Stomach (tissue), 8 donors: ENCODE measurements at regions not wholly inside any gene's neighbourhood (a gene's known extent, or its start where the extent isn't known, plus 50 kb on each side); places are given as distances from the start of the nearest gene placed in this dataset.

ENCODE experiments used
- DNase-seq, 2 donors: peaks; one replicate each; pipeline versions ENCODE4 v3.0.0 to v3.0.0-alpha.2; 2013 to 2019
- H3K27ac ChIP-seq, 5 donors: fragments of 200-600 bp in 4 of 5; sonication (generic) in 4 of 5; one replicate each; pipeline ENCODE4 v1.5.1; 2013 to 2019; ENCODE audit warnings: mild to moderate bottlenecking in 1 of 5, moderate library complexity in 1 of 5
- H3K27me3 ChIP-seq, 3 donors: fragments of 200-600 bp; sonication (generic); one replicate each; pipeline ENCODE4 v1.5.1; 2017 to 2019; ENCODE audit warnings: mixed run types in 1 of 3
- H3K36me3 ChIP-seq, 4 donors: fragments of 200-600 bp; sonication (generic); 1 replicate in 3 of 4; 2 replicates in 1 of 4; pipeline ENCODE4 v1.5.1; 2016 to 2019
- H3K4me1 ChIP-seq, 4 donors: fragments of 200-600 bp; sonication (generic); one replicate each; pipeline ENCODE4 v1.5.1; 2016 to 2019
- H3K4me3 ChIP-seq, 4 donors: fragments of 200-600 bp; sonication (generic) in 3 of 4; one replicate each; pipeline ENCODE4 v1.5.1; 2016 to 2019; ENCODE audit warnings: mild to moderate bottlenecking in 1 of 4
- H3K9me3 ChIP-seq, 4 donors: fragments of 200-600 bp; sonication (generic); one replicate each; pipeline ENCODE4 v1.5.1; 2016 to 2019
- CTCF ChIP-seq, 7 experiments: fragments of 450-650 bp in 4 of 7; fragments of 200-600 bp in 3 of 7; sonication (generic) in 3 of 7; IDR thresholded peaks; one replicate each; pipeline ENCODE4 v1.5.1; 2016 to 2019; ENCODE audit warnings: antibody characterized with exemption in 7 of 7, control low read depth in 2 of 7, mild to moderate bottlenecking in 1 of 7
- EP300 ChIP-seq: sonication (generic); formaldehyde crosslinking; IDR thresholded peaks from one replicate; pipeline ENCODE4 v1.6.1; 2017; ENCODE audit warnings: antibody characterized with exemption
- POLR2A ChIP-seq, 4 donors: fragments of 450-650 bp; IDR thresholded peaks; one replicate each; pipeline ENCODE4 v1.6.1; 2016; ENCODE audit warnings: antibody characterized with exemption in 4 of 4, control low read depth in 2 of 4, mild to moderate bottlenecking in 1 of 4, moderate library complexity in 1 of 4
- POLR2AphosphoS5 ChIP-seq, 3 donors: sonication (generic); formaldehyde crosslinking; IDR thresholded peaks; one replicate each; pipeline ENCODE4 v1.6.1; 2016; ENCODE audit warnings: antibody characterized with exemption in 3 of 3
- WGBS, 5 donors: extraction: QIAGEN DNeasy Blood & Tissue Kit in 3 of 5; methylation state at CpG; one replicate each; pipeline versions ENCODE4 v1.1.5 to v1.1.7; 2013 to 2018; 5-methylcytosine and 5-hydroxymethylcytosine counted together
- intact Hi-C: fragments of 100-400 bp; cut with DNase I; formaldehyde crosslinking; loops from one replicate; pipeline ENCODE4 v1.15.1; 2023; ENCODE audit warnings: low total_unique reads
- donor health status: healthy with polysubstance abuse.
- donor health status: Bipolar disorder and iron deficiency.
- donor health status: healthy.

GRCh38 chr6:22029171-22029570 lies 267.7 kb downstream of the PRL start:
- Histone ChIP-seq H3K36me3 (no peaks in the 10 kb centered on the region), H3K9me3 (no peaks in the 10 kb centered on the region), H3K27ac (peak overlapping the region in 2 of 5 donors; percentile 37 to 39), H3K4me3 (no peak overlapping the region), H3K4me1 (peaks cover 0 to 34% (median 11%) of the 10 kb centered on the region in 4 donors), H3K27me3 (no peaks in the 10 kb centered on the region)
- TF ChIP-seq CTCF (IDR thresholded peaks at IDR 0.05) (no peak), EP300 (no peak), POLR2AphosphoS5 (IDR thresholded peaks at IDR 0.05) (no peak), POLR2A (IDR thresholded peaks at IDR 0.05) (no peak)
- WGBS, 5 donors = 23 to 46% (median 40%) methylated on average over 2 of the region's 2 CpGs
- peak in 1 of 2 donors; percentile 29 for DNase-seq
- intact Hi-C loops = no loop called here

- no peak for DNase-seq
- 85 to 94% (median 89%) methylated on average over 6 of the region's 6 CpGs for WGBS, 5 donors
- H3K4me3 ChIP-seq = no peak overlapping the region
- no peaks in the 10 kb centered on the region for H3K27me3 ChIP-seq
- H3K36me3 ChIP-seq = no peaks in the 10 kb centered on the region
- intact Hi-C loops = no loop called here
- H3K9me3 ChIP-seq = no peaks in the 10 kb centered on the region
- no peak overlapping the region for H3K27ac ChIP-seq
- no peak for TF ChIP-seq CTCF (IDR thresholded peaks at IDR 0.05)
- TF ChIP-seq POLR2AphosphoS5 (IDR thresholded peaks at IDR 0.05) = no peak
- TF ChIP-seq POLR2A (IDR thresholded peaks at IDR 0.05) = no peak
- no peak for TF ChIP-seq EP300
- H3K4me1 ChIP-seq = peaks cover 0 to 29% (median 7%) of the 10 kb centered on the region in 4 donors
These were observed 265.9 kb downstream of the PRL start for GRCh38 chr6:22030730-22031619.

GRCh38 chr6:22035690-22036089 lies 261.1 kb downstream of the PRL start:
- no peak for DNase-seq
- Histone ChIP-seq H3K4me1 (no peaks in the 10 kb centered on the region), H3K27me3 (no peaks in the 10 kb centered on the region), H3K9me3 (peaks cover 0 to 9% (median 0%) of the 10 kb centered on the region in 4 donors), H3K27ac (no peak overlapping the region), H3K36me3 (no peaks in the 10 kb centered on the region), H3K4me3 (no peak overlapping the region)
- no peak for TF ChIP-seq POLR2AphosphoS5 (IDR thresholded peaks at IDR 0.05)
- TF ChIP-seq EP300 = no peak
- no peak for TF ChIP-seq POLR2A (IDR thresholded peaks at IDR 0.05)
- TF ChIP-seq CTCF (IDR thresholded peaks at IDR 0.05) = no peak
- 24 to 51% (median 36%) methylated on average over 4 of the region's 4 CpGs for WGBS, 5 donors
- intact Hi-C loops = no loop called here

GRCh38 chr6:22036275-22036674 lies 260.6 kb downstream of the PRL start:
- WGBS, 5 donors = 19 to 54% (median 35%) methylated on average over 7 of the region's 7 CpGs
- no peak overlapping the region for H3K4me3 ChIP-seq
- H3K36me3 ChIP-seq = no peaks in the 10 kb centered on the region
- no peaks in the 10 kb centered on the region for H3K4me1 ChIP-seq
- TF ChIP-seq POLR2A (IDR thresholded peaks at IDR 0.05) (no peak), EP300 (no peak), POLR2AphosphoS5 (IDR thresholded peaks at IDR 0.05) (no peak), CTCF (IDR thresholded peaks at IDR 0.05) (no peak)
- H3K27me3 ChIP-seq = no peaks in the 10 kb centered on the region
- H3K9me3 ChIP-seq = peaks cover 0 to 15% (median 0%) of the 10 kb centered on the region in 4 donors
- intact Hi-C loops = no loop called here
- H3K27ac ChIP-seq = no peak overlapping the region
- peak in 1 of 2 donors; percentile 88 for DNase-seq
